ENCODE measurements at regions not wholly inside any gene's neighbourhood (a gene's known extent, or its start where the extent isn't known, plus 50 kb on each side); places are given as distances from the start of the nearest gene placed in this dataset.

GRCh38 chr12:108403952-108404351 lies 64.8 kb upstream of the CMKLR1 start:
- no peak for TF ChIP-seq GATA2 (IDR thresholded peaks at IDR 0.05; ENCODE audit: low read depth, low read length)
- no peak for TF ChIP-seq GATA3 (IDR thresholded peaks at IDR 0.05; ENCODE audit: low read depth, low read length)

GRCh38 chr12:108401964-108402363 lies 62.9 kb upstream of the CMKLR1 start:
- TF ChIP-seq GATA3 (IDR thresholded peaks at IDR 0.05; ENCODE audit: low read depth, low read length) (no peak), GATA2 (IDR thresholded peaks at IDR 0.05; ENCODE audit: low read depth, low read length) (no peak)

GRCh38 chr12:108400900-108401480 lies 61.9 kb upstream of the CMKLR1 start:
- TF ChIP-seq GATA3 (IDR thresholded peaks at IDR 0.05; ENCODE audit: low read depth, low read length): no peak
- no peak for TF ChIP-seq GATA2 (IDR thresholded peaks at IDR 0.05; ENCODE audit: low read depth, low read length)

- TF ChIP-seq GATA2 (IDR thresholded peaks at IDR 0.05; ENCODE audit: low read depth, low read length): no peak
- no peak for TF ChIP-seq GATA3 (IDR thresholded peaks at IDR 0.05; ENCODE audit: low read depth, low read length)
These were observed 61.4 kb upstream of the CMKLR1 start for GRCh38 chr12:108400481-108400880.

GRCh38 chr12:108400056-108400455 lies 60.9 kb upstream of the CMKLR1 start:
- no peak for TF ChIP-seq GATA2 (IDR thresholded peaks at IDR 0.05; ENCODE audit: low read depth, low read length)
- no peak for TF ChIP-seq GATA3 (IDR thresholded peaks at IDR 0.05; ENCODE audit: low read depth, low read length)

GRCh38 chr12:108399514-108399913 lies 60.4 kb upstream of the CMKLR1 start:
- TF ChIP-seq GATA3 (IDR thresholded peaks at IDR 0.05; ENCODE audit: low read depth, low read length): no peak
- no peak for TF ChIP-seq GATA2 (IDR thresholded peaks at IDR 0.05; ENCODE audit: low read depth, low read length)

- TF ChIP-seq GATA3 (IDR thresholded peaks at IDR 0.05; ENCODE audit: low read depth, low read length): no peak
- TF ChIP-seq GATA2 (IDR thresholded peaks at IDR 0.05; ENCODE audit: low read depth, low read length): no peak
These were observed 55.1 kb upstream of the CMKLR1 start for GRCh38 chr12:108394196-108394595.

GRCh38 chr12:108392284-108392683 lies 53.2 kb upstream of the CMKLR1 start:
- TF ChIP-seq GATA2 (IDR thresholded peaks at IDR 0.05; ENCODE audit: low read depth, low read length) (peak; percentile 60), GATA3 (IDR thresholded peaks at IDR 0.05; ENCODE audit: low read depth, low read length) (no peak)

- TF ChIP-seq GATA3 (IDR thresholded peaks at IDR 0.05; ENCODE audit: low read depth, low read length) (no peak), GATA2 (IDR thresholded peaks at IDR 0.05; ENCODE audit: low read depth, low read length) (no peak)
These were observed 51.5 kb upstream of the CMKLR1 start for GRCh38 chr12:108390495-108391203.

- TF ChIP-seq GATA3 (IDR thresholded peaks at IDR 0.05; ENCODE audit: low read depth, low read length): no peak
- no peak for TF ChIP-seq GATA2 (IDR thresholded peaks at IDR 0.05; ENCODE audit: low read depth, low read length)
These were observed 50.4 kb upstream of the CMKLR1 start for GRCh38 chr12:108389544-108389943.

Data from SH-SY5Y (cell line).